C4-2B (cell line): ENCODE measurements at regions not wholly inside any gene's neighbourhood (a gene's known extent, or its start where the extent isn't known, plus 50 kb on each side); places are given as distances from the start of the nearest gene placed in this dataset.
"Not testable (repeated sequence)": the region's sequence is repeated elsewhere in the genome, so short reads cannot be mapped to it uniquely, and the experiment has no call there.

ENCODE experiments used
- CTCF ChIP-seq: fragments of 450-650 bp; conservative IDR thresholded peaks from 2 replicates; pipeline ENCODE4 v1.5.1; 2017; ENCODE audit warnings: mild to moderate bottlenecking
- ZFX ChIP-seq: fragments of 450-650 bp; IDR thresholded peaks from 2 replicates; pipeline ENCODE4 v1.6.1; 2017

GRCh38 chr12:9435682-9436081 lies 172.0 kb downstream of the KLRB1 start:
- not testable (repeated sequence) for TF ChIP-seq CTCF, ZFX
